ENCODE measurements at regions not wholly inside any gene's neighbourhood (a gene's known extent, or its start where the extent isn't known, plus 50 kb on each side); places are given as distances from the start of the nearest gene placed in this dataset.
A peak's percentile ranks its signal among the peaks of the same experiment; 100 is the strongest.
"Not testable (repeated sequence)": the region's sequence is repeated elsewhere in the genome, so short reads cannot be mapped to it uniquely, and the experiment has no call there.

GRCh38 chr5:124622851-124623250, 123.6 kb downstream of the ZNF608 start:
- DNase-seq (ENCODE audit: low read depth in 4 of 4, low spot score in 3 of 4), result no peak

GRCh38 chr5:124621279-124621678, 125.2 kb downstream of the ZNF608 start:
- no peak for DNase-seq (ENCODE audit: low read depth in 4 of 4, low spot score in 3 of 4)

DNA sequence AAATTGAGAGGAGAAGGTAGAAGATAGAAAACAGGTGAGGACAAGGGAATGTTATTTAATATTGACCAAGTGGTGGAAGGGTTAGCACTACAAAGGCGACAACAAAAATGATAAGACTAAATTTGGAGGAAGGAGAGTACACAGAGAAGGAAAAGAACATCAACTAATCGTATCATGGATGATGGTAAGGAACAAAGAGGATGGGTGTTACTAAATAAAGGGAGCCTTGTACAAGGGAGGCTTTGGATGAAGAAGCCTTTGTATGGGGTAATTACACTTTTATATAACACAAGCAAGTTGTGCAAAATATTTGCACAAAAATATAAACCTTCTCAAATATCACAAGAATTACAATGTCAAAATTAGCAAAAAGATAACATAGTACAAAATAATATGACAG, 125.7 kb downstream of the ZNF608 start:
- no peak for DNase-seq (ENCODE audit: low read depth in 4 of 4, low spot score in 3 of 4)

DNA sequence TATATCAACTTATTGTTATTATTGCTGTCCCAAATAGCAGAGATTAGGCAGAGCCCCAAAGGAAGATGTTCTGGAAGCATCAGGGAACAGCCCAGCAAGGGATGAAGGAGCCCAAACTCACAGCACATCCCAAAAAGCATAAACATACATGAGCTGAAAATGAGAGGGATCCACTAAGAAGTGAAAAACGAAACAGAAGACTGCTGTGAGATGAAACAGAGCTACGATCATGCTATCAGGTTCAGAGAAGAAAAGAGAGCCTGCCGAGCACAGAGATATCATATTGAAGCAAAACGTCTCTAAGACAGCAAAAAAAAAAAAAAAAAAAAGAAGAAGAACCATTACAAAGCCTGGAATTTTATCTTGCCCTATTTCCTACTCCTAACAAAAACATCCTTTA, 127.3 kb downstream of the ZNF608 start:
- no peak for DNase-seq (ENCODE audit: low read depth in 4 of 4, low spot score in 3 of 4)

GRCh38 chr5:124617787-124618186, 128.7 kb downstream of the ZNF608 start:
- no peak for DNase-seq (ENCODE audit: low read depth in 4 of 4, low spot score in 3 of 4)

DNA sequence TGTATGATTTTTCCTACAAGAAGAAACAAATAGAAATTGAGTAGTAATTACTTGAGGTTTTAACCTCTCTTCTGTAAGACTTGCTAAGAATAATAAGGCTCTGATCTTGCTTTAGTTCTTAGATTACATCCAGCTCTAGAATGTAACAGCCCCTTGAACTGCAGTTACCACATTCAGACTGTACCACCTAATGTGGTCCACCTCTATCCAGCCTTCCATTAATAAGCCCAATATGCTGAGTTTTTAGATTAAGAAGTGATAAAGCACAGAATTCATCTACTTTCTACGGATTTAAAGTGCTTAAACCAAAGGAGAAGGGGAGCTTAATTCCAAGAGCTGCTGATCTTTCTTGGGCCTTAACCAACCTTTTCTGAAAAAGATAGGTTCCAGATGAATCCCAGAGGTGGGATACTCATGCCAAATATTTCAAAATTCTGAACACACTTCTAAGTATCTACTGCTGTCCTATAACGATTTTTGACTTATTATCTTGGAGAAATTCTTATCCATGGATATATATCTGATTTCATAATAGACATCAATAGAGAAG, 131.5 kb downstream of the ZNF608 start:
- no peak for DNase-seq (ENCODE audit: low read depth in 4 of 4, low spot score in 3 of 4)

- no peak for DNase-seq (ENCODE audit: low read depth in 4 of 4, low spot score in 3 of 4)
These were observed 132.3 kb downstream of the ZNF608 start for GRCh38 chr5:124614105-124614504.

DNA sequence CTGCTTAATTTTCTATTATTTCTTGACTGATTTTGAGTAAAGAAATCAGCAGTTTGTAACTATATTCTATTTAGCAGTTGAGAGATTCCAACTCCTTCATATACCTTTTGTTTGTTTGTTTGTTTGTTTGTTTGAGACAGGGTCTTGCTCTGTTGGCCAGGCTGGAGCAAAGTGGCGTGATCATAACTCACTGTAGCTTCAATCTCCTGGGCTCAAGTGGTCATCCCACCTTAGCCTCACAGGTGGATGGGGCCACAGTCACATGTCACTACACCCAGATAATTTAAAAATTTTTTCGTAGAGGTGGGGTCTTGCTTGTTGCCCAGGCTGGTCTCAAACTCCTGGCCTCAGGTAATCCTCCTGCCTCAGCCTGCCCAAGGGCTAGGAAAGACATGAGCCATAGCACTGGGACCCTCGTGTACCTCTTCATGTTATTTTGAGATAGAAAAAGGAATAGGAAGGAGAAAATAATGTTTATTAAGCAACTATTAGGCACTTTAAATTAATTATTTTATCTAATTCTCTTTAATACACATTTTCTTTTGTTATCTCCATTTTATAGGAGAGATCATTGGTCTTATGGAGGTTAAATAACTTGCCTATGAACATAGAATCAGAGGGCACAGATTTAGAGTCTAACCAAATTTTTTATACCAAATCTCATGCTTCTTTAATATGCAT, 133.0 kb downstream of the ZNF608 start:
- no peak for DNase-seq (ENCODE audit: low read depth in 4 of 4, low spot score in 3 of 4)

- DNase-seq (ENCODE audit: low read depth in 4 of 4, low spot score in 3 of 4), result no peak
These were observed 134.4 kb downstream of the ZNF608 start for GRCh38 chr5:124612023-124612422.

DNA sequence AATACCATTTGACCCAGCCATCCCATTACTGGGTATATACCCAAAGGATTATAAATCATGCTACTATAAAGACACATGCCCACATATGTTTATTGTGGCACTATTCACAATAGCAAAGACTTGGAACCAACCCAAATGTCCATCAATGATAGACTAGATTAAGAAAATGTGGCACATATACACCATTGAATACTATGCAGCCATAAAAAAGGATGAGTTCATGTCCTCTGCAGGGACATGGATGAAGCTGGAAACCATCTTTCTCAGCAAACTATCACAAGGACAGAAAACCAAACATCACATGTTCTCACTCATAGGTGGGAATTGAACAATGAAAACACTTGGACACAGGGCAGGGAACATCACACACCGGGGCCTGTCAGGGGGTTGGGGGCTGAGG, 135.2 kb downstream of the ZNF608 start:
- not testable (repeated sequence) for DNase-seq (ENCODE audit: low read depth in 4 of 4, low spot score in 3 of 4)

GRCh38 chr5:124609685-124610084, 136.8 kb downstream of the ZNF608 start:
- DNase-seq (ENCODE audit: low read depth in 4 of 4, low spot score in 3 of 4), result not testable (repeated sequence)

DNA sequence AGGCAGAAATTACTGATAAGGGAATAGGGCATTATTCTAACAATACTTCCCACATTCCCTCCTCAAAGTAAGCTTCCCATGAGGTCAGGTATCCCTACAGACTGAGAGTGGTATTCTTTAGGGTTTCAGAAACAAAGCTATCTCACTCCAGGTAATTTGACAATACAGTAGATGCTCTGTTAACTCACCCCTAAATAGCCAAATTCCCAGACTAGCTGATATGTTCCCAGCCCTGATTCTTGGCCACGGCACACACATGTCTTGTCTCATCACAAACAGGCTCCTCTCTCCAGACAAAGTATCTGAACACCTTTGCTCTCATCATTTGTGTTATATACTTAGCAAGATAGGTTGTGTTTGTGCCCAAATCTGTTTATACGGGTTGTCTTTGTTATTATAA, 139.9 kb downstream of the ZNF608 start:
- DNase-seq (ENCODE audit: low read depth in 4 of 4, low spot score in 3 of 4), result no peak

- DNase-seq (ENCODE audit: low read depth in 4 of 4, low spot score in 3 of 4), result no peak
These were observed 140.3 kb downstream of the ZNF608 start for GRCh38 chr5:124606093-124606492.

GRCh38 chr5:124605541-124605940, 140.9 kb downstream of the ZNF608 start:
- DNase-seq (ENCODE audit: low read depth in 4 of 4, low spot score in 3 of 4), result peak in 2 of 4 donors; percentile 37 to 62

- DNase-seq (ENCODE audit: low read depth in 4 of 4, low spot score in 3 of 4), result no peak
These were observed 142.0 kb downstream of the ZNF608 start for GRCh38 chr5:124604419-124604818.

GRCh38 chr5:124602925-124603650, 143.4 kb downstream of the ZNF608 start:
- no peak for DNase-seq (ENCODE audit: low read depth in 4 of 4, low spot score in 3 of 4)

DNA sequence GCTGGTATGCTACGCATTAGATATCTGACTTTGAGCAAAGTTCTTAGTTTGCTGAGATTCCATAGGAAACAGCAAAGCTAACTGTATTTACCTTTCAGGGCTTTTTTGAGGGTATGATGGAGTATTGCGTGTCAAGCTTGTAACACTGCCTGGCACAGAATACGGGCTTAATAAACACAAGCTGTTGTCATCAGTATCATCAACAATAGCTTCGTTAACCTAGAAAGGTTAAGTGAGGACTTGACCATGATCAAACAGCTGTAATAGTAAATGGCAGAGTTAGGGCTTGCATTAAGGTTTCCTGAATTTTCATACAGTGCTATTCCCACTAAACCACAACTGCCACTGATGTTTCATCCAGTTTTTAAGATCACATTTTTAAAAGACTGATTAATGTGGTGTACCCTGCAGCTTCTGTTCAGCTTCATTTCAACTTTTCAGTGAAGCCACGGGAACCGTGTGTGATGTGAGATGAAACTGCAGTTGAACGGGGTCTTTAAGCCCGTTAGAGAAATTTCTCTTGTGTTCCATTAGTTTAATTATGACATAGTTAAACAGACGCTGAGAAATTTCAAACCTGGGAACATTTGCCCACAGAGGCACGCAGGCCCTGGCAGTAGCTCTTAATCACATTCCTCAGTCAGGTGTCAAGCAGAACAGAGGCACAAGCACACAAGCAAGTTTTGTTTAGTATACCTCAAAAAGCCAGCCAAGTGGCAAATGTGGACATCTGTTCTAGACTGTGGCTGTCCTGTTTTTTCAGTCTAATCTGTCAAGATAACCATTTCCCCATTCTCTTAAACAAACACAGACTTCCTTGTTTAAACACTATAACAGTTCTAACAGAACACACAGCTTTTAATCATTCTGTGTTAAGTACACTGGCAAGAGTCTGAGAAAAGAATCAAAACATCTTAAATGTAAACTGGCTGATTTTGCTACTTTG, 147.1 kb downstream of the ZNF608 start:
- peak in 1 of 4 donors; percentile 49 for DNase-seq (ENCODE audit: low read depth in 4 of 4, low spot score in 3 of 4)

DNA sequence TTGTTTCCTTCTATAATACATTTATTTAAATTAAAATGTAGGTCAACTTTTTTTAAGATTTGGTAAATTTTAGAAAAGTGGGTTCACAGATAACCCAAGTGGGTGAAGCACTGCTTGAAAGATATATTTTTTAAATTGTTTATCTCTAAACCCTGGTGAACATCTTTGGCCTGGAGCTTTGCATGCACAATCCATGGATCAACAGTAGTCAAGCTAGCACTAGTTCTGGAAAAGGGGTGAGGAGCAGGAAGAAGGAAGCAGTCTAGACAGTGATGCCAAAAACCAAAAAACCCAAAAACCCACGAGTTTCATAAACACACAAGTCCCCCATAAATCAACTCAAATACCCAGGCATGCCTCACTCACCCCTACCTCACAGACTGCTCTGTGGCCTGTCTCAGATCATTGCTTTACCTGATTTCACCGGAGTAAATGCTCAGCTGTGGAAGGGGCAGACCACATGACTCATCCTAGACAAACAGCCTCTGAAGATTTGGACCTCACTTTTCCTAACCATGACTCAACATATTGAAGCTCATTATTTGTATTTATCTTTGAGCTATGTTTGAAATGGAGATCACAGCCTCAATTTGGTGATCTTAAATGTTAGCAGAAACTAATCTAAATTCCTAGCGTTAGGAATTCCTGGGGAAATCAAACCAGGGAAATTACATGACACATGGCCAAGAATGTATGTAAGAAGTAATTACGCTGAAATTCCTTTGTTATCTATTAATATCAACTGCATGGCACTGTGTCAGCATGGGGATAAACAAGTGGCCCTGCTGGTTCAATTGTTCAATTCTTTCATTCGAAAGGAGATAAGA, 149.6 kb downstream of the ZNF608 start:
- no peak for DNase-seq (ENCODE audit: low read depth in 4 of 4, low spot score in 3 of 4)

DNA sequence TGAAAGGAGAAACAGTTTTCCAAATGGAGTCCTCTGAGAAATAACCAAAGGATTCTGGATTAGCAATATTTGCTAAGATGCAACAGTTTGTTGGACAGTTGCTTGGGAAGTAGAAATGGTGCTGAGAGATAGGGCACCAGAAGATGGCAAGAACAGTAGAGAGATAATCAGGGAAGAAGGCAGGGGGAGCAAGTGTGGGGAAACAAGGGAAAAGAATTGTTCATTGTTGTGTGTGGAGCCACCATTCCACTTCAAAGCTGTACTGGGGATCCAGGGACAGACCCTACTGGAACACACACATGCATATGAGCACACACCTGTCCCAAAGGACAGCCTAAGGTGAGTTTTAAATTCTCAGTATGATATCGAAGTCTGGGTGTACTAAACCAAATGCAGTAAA, 152.5 kb downstream of the ZNF608 start:
- DNase-seq (ENCODE audit: low read depth in 4 of 4, low spot score in 3 of 4), result no peak

DNA sequence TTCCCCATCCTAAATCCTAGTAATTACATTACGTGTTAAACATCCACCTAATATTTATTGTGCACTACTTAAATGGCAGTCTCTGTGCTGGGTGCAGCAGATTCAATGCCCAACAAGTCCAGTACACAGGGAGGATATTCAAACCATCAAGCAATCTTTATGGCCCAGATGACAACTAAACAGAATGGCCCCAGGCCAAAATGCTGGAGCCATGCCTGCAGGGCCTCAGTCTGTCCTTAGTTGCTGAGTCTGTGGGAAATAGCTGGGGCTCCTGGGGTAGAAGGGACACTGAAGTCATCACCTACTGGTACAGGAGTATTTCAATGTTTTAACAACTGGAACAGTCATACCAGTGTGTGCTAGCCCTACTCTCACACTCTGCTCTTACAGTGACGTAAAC, 153.5 kb downstream of the ZNF608 start:
- DNase-seq (ENCODE audit: low read depth in 4 of 4, low spot score in 3 of 4), result no peak

All from right renal pelvis (tissue), 4 donors.